DMS79 treated with DMSO at 0.1 percent for 48 hours (cell line): ENCODE measurements at regions not wholly inside any gene's neighbourhood (a gene's known extent, or its start where the extent isn't known, plus 50 kb on each side); places are given as distances from the start of the nearest gene placed in this dataset.

Experiments used
- DNase-seq: peaks from one replicate; lab custom pipeline; 2025; lab: John Stamatoyannopoulos, UW

- DNase-seq = no peak
These were observed 353.2 kb upstream of the PROK2 start for GRCh38 chr3:72137865-72138861.

GRCh38 chr3:72135636-72136035 lies 350.7 kb upstream of the PROK2 start:
- DNase-seq = no peak

- no peak for DNase-seq
These were observed 350.1 kb upstream of the PROK2 start for GRCh38 chr3:72134989-72135451.

GRCh38 chr3:72133329-72134011 lies 348.5 kb upstream of the PROK2 start:
- DNase-seq = no peak

GRCh38 chr3:72131899-72132298 lies 347.0 kb upstream of the PROK2 start:
- DNase-seq = no peak

GRCh38 chr3:72130565-72130964 lies 345.6 kb upstream of the PROK2 start:
- no peak for DNase-seq

- DNase-seq = no peak
These were observed 344.6 kb upstream of the PROK2 start for GRCh38 chr3:72129501-72130094.

GRCh38 chr3:72128921-72129320 lies 344.0 kb upstream of the PROK2 start:
- no peak for DNase-seq

- DNase-seq = no peak
These were observed 342.9 kb upstream of the PROK2 start for GRCh38 chr3:72127844-72128243.

- DNase-seq = no peak
These were observed 342.3 kb upstream of the PROK2 start for GRCh38 chr3:72127224-72127612.

GRCh38 chr3:72126441-72127223 lies 341.7 kb upstream of the PROK2 start:
- no peak for DNase-seq

- DNase-seq = peak; percentile 9
These were observed 339.0 kb upstream of the PROK2 start for GRCh38 chr3:72123908-72124441.

- DNase-seq = no peak
These were observed 336.1 kb upstream of the PROK2 start for GRCh38 chr3:72120806-72121778.

GRCh38 chr3:72120039-72120438 lies 335.1 kb upstream of the PROK2 start:
- no peak for DNase-seq

GRCh38 chr3:72118628-72119027 lies 333.7 kb upstream of the PROK2 start:
- DNase-seq = no peak

- no peak for DNase-seq
These were observed 331.3 kb upstream of the PROK2 start for GRCh38 chr3:72116226-72116625.

- no peak for DNase-seq
These were observed 330.4 kb upstream of the PROK2 start for GRCh38 chr3:72115307-72115706.

- no peak for DNase-seq
These were observed 329.8 kb upstream of the PROK2 start for GRCh38 chr3:72114773-72115172.

GRCh38 chr3:72113964-72114363 lies 329.0 kb upstream of the PROK2 start:
- DNase-seq = no peak

- no peak for DNase-seq
These were observed 328.6 kb upstream of the PROK2 start for GRCh38 chr3:72113564-72113963.
